GM21825 (cell line): ENCODE measurements at regions not wholly inside any gene's neighbourhood (a gene's known extent, or its start where the extent isn't known, plus 50 kb on each side); places are given as distances from the start of the nearest gene placed in this dataset.
"Not testable (repeated sequence)": the region's sequence is repeated elsewhere in the genome, so short reads cannot be mapped to it uniquely, and the experiment has no call there.

ENCODE experiments used
- ATAC-seq: cut with Tn5 transposase; IDR thresholded peaks from one replicate; pipeline ENCODE4 v1.9.1; 2021; ENCODE audit warnings: mild to moderate bottlenecking, moderate library complexity; ENCODE audit not compliant: unreplicated experiment

GRCh38 chr11:90286640-90287039, 63.8 kb upstream of the CHORDC1 start:
- no peak for ATAC-seq

GRCh38 chr11:90284171-90284570, 61.3 kb upstream of the CHORDC1 start:
- ATAC-seq, result no peak

DNA sequence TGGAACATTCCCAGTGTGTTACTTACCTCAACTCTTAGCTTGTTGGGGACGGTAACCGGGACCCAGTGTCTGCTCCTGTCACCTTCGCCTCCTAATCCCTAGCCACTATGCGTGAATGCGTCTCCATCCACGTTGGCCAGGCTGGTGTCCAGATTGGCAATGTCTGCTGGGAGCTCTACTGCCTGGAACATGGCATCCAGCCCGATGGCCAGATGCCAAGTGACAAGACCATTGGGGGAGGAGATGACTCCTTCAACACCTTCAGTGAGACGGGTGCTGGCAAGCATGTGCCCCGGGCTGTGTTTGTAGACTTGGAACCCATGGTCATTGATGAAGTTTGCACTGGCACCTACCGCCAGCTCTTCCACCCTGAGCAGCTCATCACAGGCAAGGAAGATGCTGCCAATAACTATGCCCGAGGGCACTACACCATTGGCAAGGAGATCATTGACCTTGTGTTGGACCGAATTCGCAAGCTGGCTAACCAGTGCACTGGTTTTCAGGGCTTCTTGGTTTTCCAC, 59.8 kb upstream of the CHORDC1 start:
- not testable (repeated sequence) for ATAC-seq

DNA sequence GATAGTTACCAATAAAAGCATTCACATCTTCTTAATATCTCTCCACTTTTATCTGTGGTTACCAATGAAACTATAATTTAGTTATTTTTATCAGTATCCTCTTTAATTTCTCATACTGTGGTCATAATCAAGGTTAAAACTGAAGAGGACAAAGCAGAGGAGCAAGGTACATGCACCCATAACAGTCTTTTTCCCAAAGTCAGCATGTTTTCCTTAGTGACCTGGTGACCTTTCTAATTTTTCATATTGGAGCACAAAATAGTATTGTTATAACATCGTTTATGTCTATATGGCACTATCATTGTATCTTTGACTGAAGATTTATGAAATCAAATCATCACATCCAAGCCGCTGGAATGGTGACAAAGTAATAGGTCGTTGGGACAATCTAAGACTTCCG, 51.5 kb upstream of the CHORDC1 start:
- ATAC-seq, result no peak
